ENCODE measurements at regions not wholly inside any gene's neighbourhood (a gene's known extent, or its start where the extent isn't known, plus 50 kb on each side); places are given as distances from the start of the nearest gene placed in this dataset.

GRCh38 chr9:78521680-78522079 is 224.8 kb downstream of the PSAT1 start:
- 0 out of 2 replicates have a peak, but pooled peaks cover 2% of the 10 kb centered on the region for H3K27me3 ChIP-seq (ENCODE audit: control insufficient read depth, insufficient read depth, low read length)
- POLR2A ChIA-PET, result no interaction called here
- H3K4me3 ChIP-seq (ENCODE audit: low read depth, low read length), result no peak overlapping the region
- CTCF ChIA-PET, result interaction anchor here (0.6 kb wide), 1 partner anchor 12 kb away, joined by 4 read pairs; no protein-coding TSS in a partner anchor
- no peaks in the 10 kb centered on the region for H3K36me3 ChIP-seq (ENCODE audit: control insufficient read depth, insufficient read depth, low read length)
- no peak for TF ChIP-seq CTCF (IDR thresholded peaks at IDR 0.05; ENCODE audit: insufficient read depth, low read depth, low read length)
- DNase-seq (ENCODE audit: low read depth), result no peak

GRCh38 chr9:78525986-78526560 is 229.1 kb downstream of the PSAT1 start:
- TF ChIP-seq CTCF (IDR thresholded peaks at IDR 0.05; ENCODE audit: insufficient read depth, low read depth, low read length), result no peak
- H3K27me3 ChIP-seq (ENCODE audit: control insufficient read depth, insufficient read depth, low read length), result no peaks in the 10 kb centered on the region
- POLR2A ChIA-PET, result no interaction called here
- no peak overlapping the region for H3K4me3 ChIP-seq (ENCODE audit: low read depth, low read length)
- H3K36me3 ChIP-seq (ENCODE audit: control insufficient read depth, insufficient read depth, low read length), result no peaks in the 10 kb centered on the region
- CTCF ChIA-PET, result interaction anchor here (1.0 kb wide), 1 partner anchor 10 kb away, joined by 4 read pairs; no protein-coding TSS in a partner anchor
- no peak for DNase-seq (ENCODE audit: low read depth)

- ChIA-PET POLR2A (no interaction called here), CTCF (no interaction called here)
- no peak for DNase-seq (ENCODE audit: low read depth)
Observed at GRCh38 chr9:78533500-78533899, 236.6 kb downstream of the PSAT1 start.

GRCh38 chr9:78539188-78539587 is 242.3 kb downstream of the PSAT1 start:
- POLR2A ChIA-PET, result no interaction called here
- CTCF ChIA-PET, result interaction anchor here (1.1 to 1.2 kb wide), 2 partner anchors 10 to 100 kb away, joined by 3 to 5 read pairs; no protein-coding TSS in a partner anchor
- H3K4me3 ChIP-seq (ENCODE audit: low read depth, low read length), result no peak overlapping the region

More at GRCh38 chr9:78533500-78533899, 236.6 kb downstream of the PSAT1 start:
- Histone ChIP-seq H3K27me3 (ENCODE audit: control insufficient read depth, insufficient read depth, low read length) (no peaks in the 10 kb centered on the region), H3K36me3 (ENCODE audit: control insufficient read depth, insufficient read depth, low read length) (no peaks in the 10 kb centered on the region), H3K4me3 (ENCODE audit: low read depth, low read length) (no peak overlapping the region)
- TF ChIP-seq CTCF (IDR thresholded peaks at IDR 0.05; ENCODE audit: insufficient read depth, low read depth, low read length), result no peak

GRCh38 chr9:78539904-78540303 is 243.0 kb downstream of the PSAT1 start:
- ChIA-PET POLR2A (no interaction called here), CTCF (interaction anchor here (0.6 to 1.2 kb wide), 3 partner anchors 8 to 999 kb away, joined by 3 to 5 read pairs (median 3); no protein-coding TSS in a partner anchor)
- DNase-seq (ENCODE audit: low read depth), result peak; percentile 73
- no peaks in the 10 kb centered on the region for H3K27me3 ChIP-seq (ENCODE audit: control insufficient read depth, insufficient read depth, low read length)
- no peak for TF ChIP-seq CTCF (IDR thresholded peaks at IDR 0.05; ENCODE audit: insufficient read depth, low read depth, low read length)
- H3K36me3 ChIP-seq (ENCODE audit: control insufficient read depth, insufficient read depth, low read length), result no peaks in the 10 kb centered on the region
- no peak overlapping the region for H3K4me3 ChIP-seq (ENCODE audit: low read depth, low read length)

More at GRCh38 chr9:78539188-78539587, 242.3 kb downstream of the PSAT1 start:
- DNase-seq (ENCODE audit: low read depth), result no peak
- TF ChIP-seq CTCF (IDR thresholded peaks at IDR 0.05; ENCODE audit: insufficient read depth, low read depth, low read length), result no peak
- no peaks in the 10 kb centered on the region for H3K27me3 ChIP-seq (ENCODE audit: control insufficient read depth, insufficient read depth, low read length)
- H3K36me3 ChIP-seq (ENCODE audit: control insufficient read depth, insufficient read depth, low read length), result no peaks in the 10 kb centered on the region

All from BJ (cell line).